ENCODE measurements at regions not wholly inside any gene's neighbourhood (a gene's known extent, or its start where the extent isn't known, plus 50 kb on each side); places are given as distances from the start of the nearest gene placed in this dataset.

DNA sequence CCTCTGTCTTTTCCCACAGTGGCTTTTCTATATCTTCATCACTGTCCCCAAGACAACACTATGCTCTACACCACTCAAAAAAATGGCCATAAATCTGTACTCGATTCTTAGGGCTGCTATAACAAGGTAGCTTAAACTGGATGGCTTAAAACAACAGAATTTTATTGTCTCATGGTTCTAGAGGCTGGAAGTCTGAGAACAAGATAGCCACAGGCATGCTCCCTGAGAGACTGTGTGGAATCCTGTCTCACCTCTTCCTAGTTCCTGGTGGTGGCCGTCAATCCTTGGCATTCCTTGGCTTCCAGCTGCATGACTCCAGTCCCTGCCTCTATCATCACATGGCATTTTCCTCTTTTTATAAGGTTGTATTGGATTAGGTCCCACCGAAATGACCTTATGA, 70.7 kb upstream of the DCLK2 start:
- Histone ChIP-seq H3K4me2 (ENCODE audit: low read depth, low read length, poor library complexity, severe bottlenecking) (no peak overlapping the region), H3K9me3 (ENCODE audit: insufficient read depth, low read depth, low read length) (no peaks in the 10 kb centered on the region), H2AFZ (ENCODE audit: low read length) (no peak overlapping the region)

DNA sequence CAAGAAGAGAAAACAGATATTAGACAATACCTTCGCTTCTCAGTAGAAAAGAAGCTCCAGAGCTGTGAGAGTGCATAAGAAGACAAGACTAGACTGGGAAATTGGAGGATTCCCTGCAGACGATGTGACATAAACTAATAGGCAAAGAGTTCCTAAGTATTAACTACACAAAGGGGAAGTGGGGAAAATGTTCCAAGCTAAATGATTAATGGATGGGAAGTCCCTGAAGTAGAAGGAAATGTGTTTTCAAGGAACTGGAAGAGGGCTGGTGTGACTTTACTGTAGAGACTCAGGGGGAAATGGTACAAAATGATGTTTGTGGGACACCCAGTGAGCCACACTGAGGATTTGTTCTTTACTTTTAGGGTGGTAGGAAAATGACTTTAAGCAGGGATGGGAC, 69.7 kb upstream of the DCLK2 start:
- H3K9me2 ChIP-seq (replicated peaks; ENCODE audit: low read depth, low read length) = no peaks in the 10 kb centered on the region
- no peak overlapping the region for H2AFZ ChIP-seq (ENCODE audit: low read length)
- no peak for TF ChIP-seq EZH2phosphoT487 (IDR thresholded peaks at IDR 0.05; ENCODE audit: borderline replicate concordance)
- TF ChIP-seq, protein P1, sequence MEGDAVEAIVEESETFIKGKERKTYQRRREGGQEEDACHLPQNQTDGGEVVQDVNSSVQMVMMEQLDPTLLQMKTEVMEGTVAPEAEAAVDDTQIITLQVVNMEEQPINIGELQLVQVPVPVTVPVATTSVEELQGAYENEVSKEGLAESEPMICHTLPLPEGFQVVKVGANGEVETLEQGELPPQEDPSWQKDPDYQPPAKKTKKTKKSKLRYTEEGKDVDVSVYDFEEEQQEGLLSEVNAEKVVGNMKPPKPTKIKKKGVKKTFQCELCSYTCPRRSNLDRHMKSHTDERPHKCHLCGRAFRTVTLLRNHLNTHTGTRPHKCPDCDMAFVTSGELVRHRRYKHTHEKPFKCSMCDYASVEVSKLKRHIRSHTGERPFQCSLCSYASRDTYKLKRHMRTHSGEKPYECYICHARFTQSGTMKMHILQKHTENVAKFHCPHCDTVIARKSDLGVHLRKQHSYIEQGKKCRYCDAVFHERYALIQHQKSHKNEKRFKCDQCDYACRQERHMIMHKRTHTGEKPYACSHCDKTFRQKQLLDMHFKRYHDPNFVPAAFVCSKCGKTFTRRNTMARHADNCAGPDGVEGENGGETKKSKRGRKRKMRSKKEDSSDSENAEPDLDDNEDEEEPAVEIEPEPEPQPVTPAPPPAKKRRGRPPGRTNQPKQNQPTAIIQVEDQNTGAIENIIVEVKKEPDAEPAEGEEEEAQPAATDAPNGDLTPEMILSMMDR (conservative IDR thresholded peaks at IDR 0.05; ENCODE audit: low read length) = no peak
- no peaks in the 10 kb centered on the region for H3K4me1 ChIP-seq (ENCODE audit: insufficient read depth, low read length, poor library complexity, severe bottlenecking)
- no peaks in the 10 kb centered on the region for H3K36me3 ChIP-seq (ENCODE audit: insufficient read depth, low read length)
- no peaks in the 10 kb centered on the region for H3K9me3 ChIP-seq (ENCODE audit: insufficient read depth, low read depth, low read length)
- H3K9ac ChIP-seq (ENCODE audit: low read depth, low read length, poor library complexity, severe bottlenecking) = no peak overlapping the region
- H3K4me2 ChIP-seq (ENCODE audit: low read depth, low read length, poor library complexity, severe bottlenecking) = no peak overlapping the region
- no peaks in the 10 kb centered on the region for H3K79me2 ChIP-seq (ENCODE audit: insufficient read depth, low read length)
- no peaks in the 10 kb centered on the region for H3F3A ChIP-seq (ENCODE audit: low read depth)
- no peaks in the 10 kb centered on the region for H4K20me1 ChIP-seq (ENCODE audit: insufficient read depth, low read length, poor library complexity, severe bottlenecking)
- H3K4me3 ChIP-seq (ENCODE audit: low read length, poor library complexity, severe bottlenecking) = no peak overlapping the region
- H3K27me3 ChIP-seq (ENCODE audit: insufficient read depth, low read length, poor library complexity, severe bottlenecking) = no peaks in the 10 kb centered on the region

More for the DNA sequence above, 70.7 kb upstream of the DCLK2 start:
- Histone ChIP-seq H3K9ac (ENCODE audit: low read depth, low read length, poor library complexity, severe bottlenecking) (no peak overlapping the region), H3K4me1 (ENCODE audit: insufficient read depth, low read length, poor library complexity, severe bottlenecking) (no peaks in the 10 kb centered on the region), H3K4me3 (ENCODE audit: low read length, poor library complexity, severe bottlenecking) (no peak overlapping the region), H3K9me2 (replicated peaks; ENCODE audit: low read depth, low read length) (no peaks in the 10 kb centered on the region), H3K36me3 (ENCODE audit: insufficient read depth, low read length) (no peaks in the 10 kb centered on the region), H3K79me2 (ENCODE audit: insufficient read depth, low read length) (no peaks in the 10 kb centered on the region), H4K20me1 (ENCODE audit: insufficient read depth, low read length, poor library complexity, severe bottlenecking) (no peaks in the 10 kb centered on the region), H3K27me3 (ENCODE audit: insufficient read depth, low read length, poor library complexity, severe bottlenecking) (no peaks in the 10 kb centered on the region), H3F3A (ENCODE audit: low read depth) (no peaks in the 10 kb centered on the region)
- TF ChIP-seq EZH2phosphoT487 (IDR thresholded peaks at IDR 0.05; ENCODE audit: borderline replicate concordance) = no peak
- TF ChIP-seq, protein P1 (conservative IDR thresholded peaks at IDR 0.05; ENCODE audit: low read length) = no peak

DNA sequence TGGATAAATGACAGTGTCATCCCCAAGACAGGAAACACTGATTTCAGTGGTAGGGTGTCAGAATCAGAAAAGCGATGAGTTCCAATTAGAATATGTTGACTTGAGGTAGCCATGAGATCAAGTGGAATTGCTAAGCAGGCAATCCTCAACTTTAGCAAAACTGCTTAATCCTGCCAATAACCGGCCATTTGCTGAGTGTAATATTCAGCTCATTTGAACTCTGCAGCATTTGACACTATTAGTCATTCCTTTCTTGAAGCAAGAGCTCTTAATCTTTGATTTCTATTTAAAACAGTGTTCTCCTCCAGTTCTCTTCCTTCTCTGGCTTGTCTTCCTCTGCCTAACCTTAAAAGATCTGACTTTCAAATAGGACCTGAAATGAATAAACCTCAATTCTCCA, 68.7 kb upstream of the DCLK2 start:
- no peaks in the 10 kb centered on the region for H3K79me2 ChIP-seq (ENCODE audit: insufficient read depth, low read length)
- no peaks in the 10 kb centered on the region for H3F3A ChIP-seq (ENCODE audit: low read depth)
- TF ChIP-seq EZH2phosphoT487 (IDR thresholded peaks at IDR 0.05; ENCODE audit: borderline replicate concordance) = no peak
- no peaks in the 10 kb centered on the region for H3K9me3 ChIP-seq (ENCODE audit: insufficient read depth, low read depth, low read length)
- H3K36me3 ChIP-seq (ENCODE audit: insufficient read depth, low read length) = no peaks in the 10 kb centered on the region
- H3K9ac ChIP-seq (ENCODE audit: low read depth, low read length, poor library complexity, severe bottlenecking) = no peak overlapping the region
- H2AFZ ChIP-seq (ENCODE audit: low read length) = no peak overlapping the region
- no peak overlapping the region for H3K4me3 ChIP-seq (ENCODE audit: low read length, poor library complexity, severe bottlenecking)
- no peak overlapping the region for H3K4me2 ChIP-seq (ENCODE audit: low read depth, low read length, poor library complexity, severe bottlenecking)
- no peaks in the 10 kb centered on the region for H3K9me2 ChIP-seq (replicated peaks; ENCODE audit: low read depth, low read length)
- no peaks in the 10 kb centered on the region for H4K20me1 ChIP-seq (ENCODE audit: insufficient read depth, low read length, poor library complexity, severe bottlenecking)
- no peaks in the 10 kb centered on the region for H3K27me3 ChIP-seq (ENCODE audit: insufficient read depth, low read length, poor library complexity, severe bottlenecking)
- H3K4me1 ChIP-seq (ENCODE audit: insufficient read depth, low read length, poor library complexity, severe bottlenecking) = no peaks in the 10 kb centered on the region

DNA sequence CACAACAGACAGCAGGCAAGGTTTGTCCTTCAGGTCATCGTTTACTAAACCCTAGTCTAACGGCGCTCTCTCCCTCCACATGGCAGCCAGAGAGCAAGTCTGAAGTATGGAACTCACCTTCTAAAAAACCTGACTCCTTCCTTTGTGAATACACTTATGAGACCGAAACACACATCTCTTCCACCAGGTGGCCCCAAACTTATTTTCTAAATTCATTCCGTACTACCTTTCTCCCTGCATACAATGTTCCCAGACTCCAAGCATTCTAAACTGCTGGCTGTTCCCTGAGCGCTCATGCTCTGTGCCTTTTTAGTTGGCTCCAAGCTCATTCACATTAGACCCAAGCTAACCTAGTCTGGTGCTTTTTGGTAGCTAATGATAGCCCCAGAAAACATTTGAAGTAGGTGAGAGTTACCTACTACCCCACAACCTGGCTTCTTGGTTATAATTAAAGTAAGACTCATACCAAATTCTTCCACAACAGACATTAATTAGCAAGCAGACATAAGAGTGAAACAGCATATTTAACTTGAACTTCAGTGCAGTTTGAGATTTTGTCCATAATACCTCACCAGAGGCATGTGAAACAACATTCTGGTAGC, 67.6 kb upstream of the DCLK2 start:
- Histone ChIP-seq H3F3A (ENCODE audit: low read depth) (no peaks in the 10 kb centered on the region), H3K79me2 (ENCODE audit: insufficient read depth, low read length) (no peaks in the 10 kb centered on the region), H3K4me3 (ENCODE audit: low read length, poor library complexity, severe bottlenecking) (no peak overlapping the region), H3K4me1 (ENCODE audit: insufficient read depth, low read length, poor library complexity, severe bottlenecking) (no peaks in the 10 kb centered on the region), H3K9ac (ENCODE audit: low read depth, low read length, poor library complexity, severe bottlenecking) (no peak overlapping the region), H3K9me2 (replicated peaks; ENCODE audit: low read depth, low read length) (no peaks in the 10 kb centered on the region), H4K20me1 (ENCODE audit: insufficient read depth, low read length, poor library complexity, severe bottlenecking) (no peaks in the 10 kb centered on the region), H3K9me3 (ENCODE audit: insufficient read depth, low read depth, low read length) (no peaks in the 10 kb centered on the region), H3K27me3 (ENCODE audit: insufficient read depth, low read length, poor library complexity, severe bottlenecking) (no peaks in the 10 kb centered on the region), H3K36me3 (ENCODE audit: insufficient read depth, low read length) (no peaks in the 10 kb centered on the region), H3K4me2 (ENCODE audit: low read depth, low read length, poor library complexity, severe bottlenecking) (no peak overlapping the region), H2AFZ (ENCODE audit: low read length) (no peak overlapping the region)
- TF ChIP-seq EZH2phosphoT487 (IDR thresholded peaks at IDR 0.05; ENCODE audit: borderline replicate concordance) = no peak
- TF ChIP-seq, protein P1 (conservative IDR thresholded peaks at IDR 0.05; ENCODE audit: low read length) = peak; percentile 63
